ENCODE measurements at regions not wholly inside any gene's neighbourhood (a gene's known extent, or its start where the extent isn't known, plus 50 kb on each side); places are given as distances from the start of the nearest gene placed in this dataset.

- DNase-seq (ENCODE audit: low spot score) = no peak
Measured at GRCh38 chr1:229063154-229063773, 207.6 kb upstream of the RAB4A start.

DNA sequence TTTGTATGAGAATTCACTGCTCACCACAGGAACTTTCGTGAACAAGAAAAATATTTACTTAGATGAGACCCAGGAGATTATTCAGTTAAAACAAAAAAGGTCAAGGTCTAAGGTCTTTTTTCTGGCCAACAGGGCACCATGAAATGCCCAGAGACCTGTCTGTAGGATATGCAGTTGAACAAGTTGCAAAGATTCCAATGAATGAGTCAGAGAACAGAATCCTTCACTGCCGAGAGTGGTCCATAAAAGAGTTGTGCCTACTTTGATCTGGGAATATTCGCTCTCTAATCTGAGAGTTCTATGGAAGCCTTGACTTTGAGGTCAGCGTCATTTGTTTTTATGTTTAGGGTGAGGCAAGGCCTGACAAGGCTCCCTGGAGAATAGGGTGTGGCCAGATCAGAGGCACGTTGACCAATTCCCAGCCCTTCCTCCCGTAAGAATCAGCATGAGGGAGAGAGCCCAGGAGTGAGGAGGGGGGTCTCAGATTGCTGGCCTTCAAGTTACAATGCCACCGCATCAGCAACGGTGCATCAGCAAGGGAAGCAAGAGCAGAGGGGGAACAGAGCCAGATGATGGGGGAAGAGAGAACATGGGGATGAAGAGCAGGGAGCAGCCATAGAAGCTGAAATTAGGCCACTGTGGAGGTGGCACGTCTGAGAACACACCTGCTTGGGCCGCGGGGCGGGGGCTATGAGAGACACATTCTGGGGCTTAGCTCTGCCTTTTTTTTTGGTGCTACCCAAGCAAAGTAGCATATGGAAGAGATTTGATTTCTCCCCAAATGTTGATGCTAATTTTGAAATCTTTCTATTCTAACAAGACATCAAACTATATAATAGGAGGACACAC is 206.4 kb upstream of the RAB4A start:
- no peak for DNase-seq (ENCODE audit: low spot score)

GRCh38 chr1:229065613-229066012 is 205.3 kb upstream of the RAB4A start:
- no peak for DNase-seq (ENCODE audit: low spot score)

- DNase-seq (ENCODE audit: low spot score) = no peak
Measured at GRCh38 chr1:229066591-229066990, 204.3 kb upstream of the RAB4A start.

DNA sequence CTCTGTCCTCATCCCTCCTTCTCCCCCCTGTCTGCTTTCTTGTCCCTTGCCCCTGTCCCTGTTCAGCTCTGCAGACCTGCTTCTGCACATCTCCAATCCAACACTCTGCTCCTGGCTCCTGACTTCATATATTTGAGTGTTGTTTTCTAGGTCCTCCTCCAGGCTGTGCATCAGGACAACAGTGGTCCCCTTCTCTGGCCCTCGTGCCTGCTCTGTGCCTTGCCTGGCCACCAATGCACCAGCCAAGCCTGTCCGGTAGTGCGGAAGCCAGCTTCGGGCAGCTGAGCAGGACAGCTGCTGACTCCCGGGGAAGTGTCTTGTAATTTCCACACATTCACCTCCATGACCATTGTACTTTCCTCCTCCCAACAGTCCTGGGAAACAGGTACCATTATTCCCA is 203.4 kb upstream of the RAB4A start:
- no peak for DNase-seq (ENCODE audit: low spot score)

DNA sequence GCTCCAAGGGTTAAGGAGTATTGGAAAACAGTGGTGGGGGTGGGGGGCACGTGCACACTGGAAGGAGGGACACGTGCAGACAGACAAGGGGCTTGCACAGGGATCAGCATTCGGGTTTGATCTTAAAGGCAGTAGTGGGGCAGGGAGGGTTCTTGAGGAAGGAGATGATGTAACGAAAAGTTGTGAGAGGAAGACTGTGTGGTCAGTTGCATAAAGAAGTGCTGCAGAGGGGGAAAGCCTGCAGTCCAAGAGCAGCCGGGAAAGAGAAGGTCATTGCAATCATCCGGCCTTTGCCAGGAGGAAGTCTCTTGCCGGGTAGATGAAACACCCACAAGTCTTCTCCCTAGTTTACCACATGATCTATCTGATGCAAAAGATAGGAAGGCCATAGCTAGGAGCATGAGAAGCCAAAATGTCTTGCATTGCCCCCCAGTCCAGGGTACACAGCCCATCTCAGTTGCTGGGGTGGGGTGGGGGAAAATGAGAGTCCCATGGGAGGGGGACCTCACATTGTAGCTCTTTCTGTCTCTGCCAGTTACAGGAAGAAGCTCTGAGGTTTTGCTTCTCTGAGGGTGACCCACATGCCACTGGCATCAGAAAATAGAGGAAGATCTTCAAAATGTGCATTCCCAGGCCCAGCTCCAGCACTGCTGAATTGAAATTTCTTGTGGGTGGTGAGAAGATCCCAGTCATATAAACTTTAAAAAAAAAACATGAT is 202.5 kb upstream of the RAB4A start:
- DNase-seq (ENCODE audit: low spot score) = no peak

DNA sequence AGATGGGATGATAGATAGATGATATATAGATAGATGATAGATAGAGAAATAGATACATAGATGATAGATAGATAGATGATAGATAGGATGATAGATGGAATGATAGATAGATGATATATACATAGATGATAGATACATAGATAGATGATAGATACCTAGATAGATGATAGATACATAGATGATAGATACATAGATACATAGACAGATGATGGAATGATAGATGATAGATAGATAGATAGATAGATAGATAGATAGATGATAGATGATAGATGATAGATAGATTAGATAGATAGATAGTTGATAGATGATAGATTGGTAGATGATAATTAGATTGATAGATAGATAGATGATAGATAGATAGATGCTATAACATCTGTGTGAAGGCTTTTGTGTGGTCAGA is 201.7 kb upstream of the RAB4A start:
- no peak for DNase-seq (ENCODE audit: low spot score)

DNA sequence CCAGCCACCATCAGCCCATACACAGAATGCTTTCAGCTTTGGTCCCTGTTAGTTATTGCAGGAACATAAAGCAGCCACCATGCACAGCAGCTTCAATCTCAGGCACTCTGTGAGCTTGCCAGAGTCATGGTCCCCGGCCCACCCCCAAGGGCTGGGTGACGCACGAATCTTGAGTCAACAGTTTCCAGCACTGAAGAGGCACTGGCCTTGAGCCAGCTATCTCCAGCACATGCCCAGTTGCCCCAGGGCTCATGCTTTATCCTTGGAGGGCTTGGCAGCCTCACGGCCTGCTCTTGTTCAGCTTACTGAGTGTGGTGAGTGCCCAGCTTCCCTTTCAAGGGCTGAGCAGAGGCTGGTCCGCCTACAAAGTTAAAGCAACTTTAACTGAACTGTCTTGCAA is 200.7 kb upstream of the RAB4A start:
- no peak for DNase-seq (ENCODE audit: low spot score)

DNA sequence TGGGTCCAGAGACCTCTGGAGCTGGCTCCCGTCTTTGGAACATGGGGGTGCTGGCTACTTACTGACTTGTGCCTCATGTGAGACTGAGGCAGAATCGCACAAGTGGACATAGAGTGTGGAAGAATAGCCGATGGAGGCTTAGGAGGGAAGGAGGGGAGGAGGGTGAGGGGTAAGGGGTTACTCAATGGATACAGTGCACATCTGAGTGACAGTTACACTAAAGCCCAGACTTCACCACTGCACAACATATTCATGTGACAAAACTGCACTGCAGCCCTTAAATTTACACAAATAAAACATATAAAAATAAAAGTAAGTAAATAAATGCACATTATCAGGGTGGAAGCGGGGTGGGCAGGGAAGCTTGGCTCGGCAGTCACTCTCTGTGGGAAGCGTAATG is 197.7 kb upstream of the RAB4A start:
- DNase-seq (ENCODE audit: low spot score) = no peak

GRCh38 chr1:229075217-229075616 is 195.7 kb upstream of the RAB4A start:
- DNase-seq (ENCODE audit: low spot score) = no peak

DNA sequence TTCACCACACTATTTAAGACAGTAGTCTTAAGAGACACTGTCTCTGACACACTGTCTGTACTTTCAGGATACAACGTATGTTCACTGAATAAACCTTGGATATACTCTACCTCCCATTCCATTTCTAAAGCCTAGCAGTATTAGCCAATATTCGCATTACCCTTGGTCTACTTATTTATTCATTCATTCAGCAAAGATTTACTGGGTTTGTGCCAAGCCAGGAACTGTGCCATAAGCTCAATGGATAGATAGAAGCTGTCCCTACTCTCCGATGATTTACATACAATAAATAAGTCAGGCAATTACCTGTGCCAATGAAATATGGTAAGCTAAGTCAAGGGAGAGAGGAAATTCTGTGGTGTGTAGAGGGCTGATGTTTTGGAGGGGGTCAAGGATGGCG is 195.2 kb upstream of the RAB4A start:
- DNase-seq (ENCODE audit: low spot score) = no peak

DNA sequence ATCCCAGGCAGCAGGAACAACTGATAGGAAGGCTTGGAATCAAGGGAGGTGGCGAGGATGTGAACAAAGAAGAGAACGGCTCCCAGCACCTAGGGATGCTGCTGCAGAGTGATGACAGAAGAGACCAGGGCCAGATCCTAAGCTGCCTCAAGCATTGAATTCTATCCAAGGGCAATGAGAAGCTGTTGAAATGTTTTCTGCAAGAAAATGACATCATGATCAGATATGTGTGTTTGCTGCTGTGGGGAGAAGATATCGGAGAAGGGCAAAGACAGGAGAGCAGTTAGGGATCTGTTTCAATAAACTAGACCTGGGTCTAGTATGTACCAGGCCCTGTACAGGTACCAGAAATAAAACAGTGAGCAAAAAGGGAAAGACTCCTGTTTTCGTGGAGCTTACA is 194.7 kb upstream of the RAB4A start:
- DNase-seq (ENCODE audit: low spot score) = no peak

GRCh38 chr1:229079016-229079595 is 191.8 kb upstream of the RAB4A start:
- DNase-seq (ENCODE audit: low spot score) = no peak

- DNase-seq (ENCODE audit: low spot score) = no peak
Measured at GRCh38 chr1:229080361-229080760, 190.6 kb upstream of the RAB4A start.

DNA sequence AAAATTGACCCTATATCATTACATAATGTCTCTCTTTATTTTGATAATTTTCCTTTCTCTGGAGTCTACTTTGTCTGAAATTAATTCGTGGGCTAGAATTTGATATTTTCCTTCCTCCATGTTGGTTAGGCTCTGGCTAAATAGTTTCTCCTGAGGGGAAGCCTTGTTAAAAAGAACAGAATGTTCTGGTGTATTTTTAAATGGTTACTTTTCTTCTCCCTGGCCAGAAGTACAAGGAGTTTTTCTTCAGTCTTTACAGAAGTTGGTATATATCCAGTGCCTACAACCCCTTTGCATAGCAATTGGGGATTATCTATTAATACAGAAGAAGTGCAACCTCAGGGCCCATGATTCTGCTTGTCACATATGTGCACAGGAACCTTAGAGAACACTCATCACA is 185.6 kb upstream of the RAB4A start:
- no peak for DNase-seq (ENCODE audit: low spot score)

DNA sequence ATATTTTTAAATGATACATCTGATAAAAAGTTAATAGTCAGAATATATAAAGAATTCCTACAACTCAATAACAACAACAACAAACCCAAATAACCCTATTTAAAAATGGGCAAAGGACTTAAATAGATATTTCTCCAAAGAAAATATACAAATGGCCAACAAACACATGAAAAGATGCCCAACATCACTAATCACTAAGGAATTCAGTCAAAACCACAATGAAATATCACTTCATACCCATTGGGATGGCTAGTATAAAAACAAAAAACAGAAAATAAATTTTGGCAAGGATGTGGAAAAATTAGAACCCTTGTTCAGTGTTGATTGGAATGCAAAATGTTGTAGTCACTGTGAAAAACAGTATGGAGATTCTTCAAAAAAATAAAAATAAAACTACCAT is 184.8 kb upstream of the RAB4A start:
- no peak for DNase-seq (ENCODE audit: low spot score)

DNA sequence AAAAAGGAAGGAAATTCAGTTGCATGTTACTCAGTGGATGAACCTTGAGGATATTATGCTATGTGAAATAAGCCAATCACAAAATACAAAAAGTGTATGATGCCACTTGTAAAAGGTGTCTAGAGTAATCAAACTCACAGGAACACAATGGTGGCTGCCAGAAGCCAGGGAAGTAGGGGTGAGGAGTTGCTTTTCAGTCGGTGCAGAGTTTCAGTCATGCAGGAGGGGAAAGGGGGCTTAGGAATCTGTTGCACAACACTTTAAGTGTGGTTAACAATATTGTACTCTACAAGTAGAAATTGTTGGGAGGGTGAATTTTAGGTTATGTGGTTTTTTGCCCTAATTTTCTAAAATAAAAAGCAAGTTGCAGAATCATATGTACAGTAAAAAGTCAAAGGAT is 184.2 kb upstream of the RAB4A start:
- no peak for DNase-seq (ENCODE audit: low spot score)

DNA sequence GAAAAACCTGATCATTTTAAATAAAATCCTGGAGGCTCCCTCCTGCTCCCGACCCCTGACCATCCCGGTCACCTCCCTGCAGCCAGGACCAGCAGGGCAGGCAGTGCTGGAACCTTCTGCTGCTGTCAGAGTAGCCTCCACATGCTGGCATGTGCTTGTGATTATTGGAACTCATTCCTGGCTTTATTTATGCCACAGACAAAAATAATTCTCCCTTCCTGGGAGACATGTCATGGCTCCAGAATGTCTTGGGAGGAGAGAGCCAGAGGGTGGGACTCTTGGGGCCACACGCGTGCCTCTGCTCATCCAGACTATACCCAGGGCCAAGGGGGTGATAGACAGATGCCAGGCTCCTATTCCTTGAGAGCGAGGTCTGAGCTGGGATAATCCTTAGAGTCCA is 183.6 kb upstream of the RAB4A start:
- no peak for DNase-seq (ENCODE audit: low spot score)

DNA sequence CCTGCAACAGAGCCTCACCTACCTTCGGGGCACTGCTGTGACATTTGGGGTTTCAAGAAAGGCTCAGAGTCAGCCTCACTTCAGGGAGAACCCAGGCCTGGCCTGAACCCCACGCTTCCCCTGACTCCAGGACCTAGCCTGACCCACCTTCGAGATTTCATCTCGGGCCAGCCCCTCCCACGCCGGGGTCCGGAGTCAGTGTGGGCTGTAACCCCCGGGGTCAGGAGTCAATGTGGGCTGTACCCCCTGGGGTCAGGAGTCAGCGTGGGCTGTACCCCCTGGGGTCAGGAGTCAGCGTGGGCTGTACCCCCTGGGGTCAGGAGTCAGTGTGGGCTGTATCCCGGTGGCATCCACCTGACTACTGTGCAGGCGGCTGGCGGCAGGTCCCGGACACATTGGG is 183.0 kb upstream of the RAB4A start:
- no peak for DNase-seq (ENCODE audit: low spot score)

DNA sequence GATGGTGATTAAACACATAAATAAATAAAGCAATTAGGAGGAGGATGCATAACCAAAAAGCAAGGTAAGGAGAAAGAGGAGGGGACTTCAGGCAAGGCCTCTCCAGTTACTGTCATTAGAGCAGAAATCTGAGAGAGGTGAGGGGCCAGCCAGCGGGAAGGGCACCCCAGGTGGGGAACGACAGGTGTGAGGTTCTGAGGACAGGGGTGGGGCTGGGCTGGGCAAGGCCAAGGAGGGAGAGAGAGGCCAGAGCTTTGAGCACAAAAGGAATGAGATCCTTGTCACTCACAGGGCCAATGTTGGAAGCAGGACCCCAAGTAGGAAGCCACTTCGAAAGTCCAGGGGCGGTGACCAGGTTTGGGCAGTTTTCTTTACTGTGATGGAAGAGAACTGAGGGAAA is 182.2 kb upstream of the RAB4A start:
- DNase-seq (ENCODE audit: low spot score) = no peak

DNA sequence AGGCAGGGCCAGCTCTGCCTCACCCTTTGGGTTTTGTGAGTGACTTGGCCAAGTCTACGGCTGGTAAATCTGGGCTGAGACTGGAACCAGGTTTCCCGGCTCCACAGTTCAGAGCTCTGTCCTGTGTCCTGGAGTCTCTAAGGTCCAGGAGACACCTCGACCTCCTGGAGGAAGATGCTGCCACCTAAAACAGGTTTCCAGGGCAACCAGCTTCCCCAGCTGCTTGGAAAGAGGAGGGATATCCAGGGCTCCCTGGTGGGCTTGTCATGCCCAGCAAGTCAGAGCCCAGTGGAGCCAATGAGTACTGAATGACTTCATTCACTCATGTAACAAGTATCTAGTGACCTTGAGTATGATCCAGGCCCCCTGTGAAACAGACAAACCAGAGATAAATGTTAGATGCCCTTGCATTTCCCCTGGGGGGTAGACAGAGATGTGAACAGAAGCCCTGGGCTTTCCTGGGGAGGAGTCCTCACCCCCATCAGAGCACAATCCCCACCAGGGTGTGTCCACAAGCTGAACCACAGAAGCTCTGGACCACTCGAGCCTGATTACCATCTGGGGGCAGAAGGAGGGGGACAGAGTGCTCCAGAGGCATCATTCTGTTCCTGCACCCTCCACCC is 181.2 kb upstream of the RAB4A start:
- no peak for DNase-seq (ENCODE audit: low spot score)

DNA sequence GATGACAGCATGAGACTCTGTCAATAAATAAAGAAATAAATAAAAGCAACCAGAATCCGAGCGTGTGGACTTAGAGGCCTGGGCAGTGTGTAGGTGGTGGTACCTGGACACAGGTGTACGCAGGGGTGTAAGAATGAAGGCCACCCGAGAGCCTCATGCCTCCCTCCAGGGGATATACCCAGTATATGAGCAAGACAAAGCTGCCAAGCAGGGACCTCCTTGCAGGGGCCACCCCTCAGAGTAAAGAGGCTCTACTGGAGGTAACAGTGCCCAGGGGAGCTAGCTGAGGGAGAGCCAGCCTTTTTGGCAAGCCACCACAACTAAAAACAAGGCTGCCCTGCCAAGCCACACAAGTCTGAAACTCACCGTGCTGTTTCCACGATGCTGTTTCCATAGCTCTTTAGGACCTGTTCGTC is 179.2 kb upstream of the RAB4A start:
- no peak for DNase-seq (ENCODE audit: low spot score)

Data from iPS-NIHi11 (cell line).